ENCODE measurements at regions not wholly inside any gene's neighbourhood (a gene's known extent, or its start where the extent isn't known, plus 50 kb on each side); places are given as distances from the start of the nearest gene placed in this dataset.

GRCh38 chr6:133796235-133796634 lies 92.7 kb upstream of the TCF21 start:
- no peak for TF ChIP-seq CTCF (IDR thresholded peaks at IDR 0.05; ENCODE audit: control extremely low read depth in 1 of 3, insufficient read depth in 1 of 3, low read depth in 1 of 3, low read length in 3 of 3)
- TF ChIP-seq E2F6 (IDR thresholded peaks at IDR 0.05), result no peak

Data from H1 (cell line).